HG02759 (cell line): ENCODE measurements at regions not wholly inside any gene's neighbourhood (a gene's known extent, or its start where the extent isn't known, plus 50 kb on each side); places are given as distances from the start of the nearest gene placed in this dataset.
"Not testable (repeated sequence)": the region's sequence is repeated elsewhere in the genome, so short reads cannot be mapped to it uniquely, and the experiment has no call there.

Experiments used
- ATAC-seq: cut with Tn5 transposase; IDR thresholded peaks from one replicate; pipeline ENCODE4 v1.9.1; 2021; ENCODE audit warnings: mild to moderate bottlenecking, moderate library complexity; ENCODE audit not compliant: unreplicated experiment

DNA sequence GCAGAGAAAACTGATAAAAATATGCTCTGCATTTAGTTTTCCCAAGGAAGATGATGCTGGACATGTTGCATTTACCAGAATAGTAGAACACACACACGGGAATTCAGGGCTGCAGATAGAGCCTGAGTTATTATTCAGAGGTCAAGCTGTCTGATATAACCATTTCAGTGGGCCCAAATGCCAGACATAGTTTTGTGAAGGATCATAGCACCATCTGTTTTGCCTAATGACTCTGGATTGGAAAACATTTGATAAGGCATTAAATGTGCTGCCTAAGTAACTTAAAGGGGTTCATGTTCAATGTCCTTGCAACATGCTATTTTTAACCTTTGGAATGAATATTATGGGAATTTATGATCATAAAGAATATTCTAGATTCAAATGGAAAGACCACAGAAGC, 666.2 kb downstream of the PRIM2 start:
- not testable (repeated sequence) for ATAC-seq

DNA sequence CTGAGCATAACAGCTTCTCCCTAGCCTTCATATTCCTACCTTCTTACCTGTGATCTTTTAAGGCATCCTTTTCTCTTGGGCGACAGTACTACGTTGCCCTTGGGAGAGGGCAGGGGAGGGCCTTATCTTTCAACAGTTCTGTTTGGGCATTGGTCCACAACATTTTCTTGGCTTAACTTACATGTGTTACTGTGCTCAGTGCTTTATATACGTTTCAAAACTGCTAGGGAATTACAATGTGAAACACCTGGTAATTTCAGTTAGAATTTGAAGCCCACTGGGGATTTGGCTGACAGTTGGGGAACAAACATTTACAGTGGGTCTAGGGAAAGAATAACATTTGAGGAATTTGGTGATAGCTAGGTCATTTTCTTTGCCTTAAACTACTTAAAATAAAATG, 667.1 kb downstream of the PRIM2 start:
- not testable (repeated sequence) for ATAC-seq

DNA sequence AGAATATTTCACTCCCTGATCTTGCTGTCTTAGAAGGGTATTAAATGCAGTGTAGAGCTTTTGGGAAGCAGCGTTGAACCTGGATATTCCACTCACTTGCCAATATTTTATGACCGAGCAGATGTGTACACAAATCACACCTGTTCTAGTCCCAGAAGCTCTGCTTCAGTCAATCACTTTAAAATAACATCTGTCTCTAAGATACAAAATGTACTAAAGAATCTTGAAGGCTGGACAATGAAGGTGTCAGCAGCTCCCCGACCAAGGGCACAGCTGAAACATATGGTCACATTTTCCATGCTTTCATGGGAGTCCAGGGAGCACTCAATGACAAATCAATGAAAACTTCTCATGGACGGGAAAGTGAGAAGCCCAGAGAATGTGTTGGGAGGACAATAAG, 668.3 kb downstream of the PRIM2 start:
- ATAC-seq, result not testable (repeated sequence)

DNA sequence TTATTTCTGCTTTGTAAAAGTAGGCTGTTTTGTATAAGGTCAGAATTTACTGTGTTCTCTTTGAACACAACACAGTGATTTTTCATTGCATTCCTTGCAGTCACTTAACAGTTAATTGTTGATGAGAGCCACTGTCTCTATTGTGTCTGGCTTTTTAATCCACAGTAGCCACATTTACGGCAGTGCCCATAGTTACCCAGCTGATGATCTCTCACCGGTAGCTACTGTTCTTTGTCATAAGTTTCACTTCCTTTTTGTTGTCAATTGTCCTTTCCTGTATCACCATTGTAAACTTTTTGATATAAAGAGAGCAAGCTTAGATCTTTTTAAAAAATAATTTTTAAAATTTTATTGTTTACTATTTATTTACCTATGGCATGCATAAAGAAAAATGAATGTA, 669.2 kb downstream of the PRIM2 start:
- peak; percentile 99 for ATAC-seq

DNA sequence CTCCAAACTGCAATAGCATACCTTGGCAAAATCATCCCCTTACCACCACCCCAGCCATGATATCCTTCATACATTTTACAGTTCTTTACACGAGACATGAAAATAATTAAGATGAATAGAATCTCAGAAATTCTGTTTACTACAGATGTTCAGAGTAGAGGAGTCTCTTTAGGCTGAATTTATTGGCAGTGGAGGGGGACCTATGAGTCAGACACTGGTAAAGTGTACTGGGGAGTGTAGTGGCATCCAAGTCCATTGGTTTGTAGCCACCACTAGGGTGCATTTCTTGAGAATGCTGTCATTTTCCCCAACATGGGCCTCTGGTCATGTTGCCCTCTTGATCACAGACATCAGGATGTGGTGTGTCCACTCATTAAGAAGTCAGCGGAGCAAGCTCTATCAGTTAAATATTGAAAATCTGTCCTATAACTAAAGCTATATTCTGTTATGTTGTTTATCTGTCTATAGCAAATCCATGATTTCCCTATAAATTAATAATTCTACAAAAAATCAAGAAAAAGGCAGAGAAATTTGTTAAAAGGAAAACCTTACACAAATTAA, 672.2 kb downstream of the PRIM2 start:
- not testable (repeated sequence) for ATAC-seq

DNA sequence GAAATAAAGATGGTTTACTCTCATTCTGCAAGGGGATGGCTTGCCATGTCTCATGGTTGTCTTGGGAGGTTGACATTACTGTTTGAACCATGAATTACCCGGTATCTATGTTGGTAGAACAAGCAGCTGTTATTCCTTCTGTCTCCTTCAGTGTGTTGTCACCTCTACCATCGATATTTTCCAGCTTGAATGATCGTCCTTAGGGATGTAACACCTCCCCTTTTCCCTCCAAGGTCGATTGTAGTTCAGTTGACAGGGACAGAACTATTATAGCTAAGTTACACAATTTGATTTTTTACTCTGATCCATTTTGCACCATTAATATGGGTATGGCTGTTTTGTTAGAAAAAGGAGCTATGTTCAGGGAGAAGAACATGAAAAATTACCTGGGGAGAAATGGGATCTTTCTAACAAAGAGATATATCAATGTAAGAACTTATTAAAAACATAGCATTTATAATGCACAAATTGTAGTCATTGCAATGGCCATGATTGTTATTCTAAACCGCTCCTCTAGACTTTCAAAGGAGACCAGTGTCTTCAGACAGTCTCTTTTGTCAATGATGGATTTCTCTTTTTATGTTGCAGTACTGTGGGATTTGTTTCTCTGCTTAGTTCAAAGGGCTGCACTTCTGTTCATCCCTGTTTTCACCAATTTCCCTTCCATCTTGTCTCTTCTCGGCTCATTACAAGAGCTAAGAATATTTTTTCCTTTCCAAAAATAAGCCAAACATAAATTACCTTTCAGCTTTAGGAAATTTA, 681.6 kb downstream of the PRIM2 start:
- not testable (repeated sequence) for ATAC-seq

DNA sequence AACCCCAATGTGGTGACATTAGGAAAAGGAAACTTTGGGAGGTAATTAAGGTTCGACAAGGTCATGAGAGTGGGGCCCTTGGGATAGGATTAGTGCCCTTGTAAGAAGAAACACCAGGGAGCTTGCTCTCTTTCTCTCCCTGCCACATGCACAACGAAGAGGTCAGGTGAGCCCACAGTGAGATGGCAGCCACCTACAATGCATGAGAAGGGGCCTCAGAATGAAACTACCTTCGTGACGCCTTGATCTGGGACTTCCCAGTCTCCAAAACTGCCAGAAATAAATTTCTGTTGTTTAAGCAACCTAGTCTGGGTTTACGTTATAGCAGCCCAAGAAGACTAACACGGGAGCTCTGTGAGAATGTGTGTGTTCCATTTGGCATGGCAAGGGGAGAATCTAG, 682.8 kb downstream of the PRIM2 start:
- ATAC-seq, result not testable (repeated sequence)

DNA sequence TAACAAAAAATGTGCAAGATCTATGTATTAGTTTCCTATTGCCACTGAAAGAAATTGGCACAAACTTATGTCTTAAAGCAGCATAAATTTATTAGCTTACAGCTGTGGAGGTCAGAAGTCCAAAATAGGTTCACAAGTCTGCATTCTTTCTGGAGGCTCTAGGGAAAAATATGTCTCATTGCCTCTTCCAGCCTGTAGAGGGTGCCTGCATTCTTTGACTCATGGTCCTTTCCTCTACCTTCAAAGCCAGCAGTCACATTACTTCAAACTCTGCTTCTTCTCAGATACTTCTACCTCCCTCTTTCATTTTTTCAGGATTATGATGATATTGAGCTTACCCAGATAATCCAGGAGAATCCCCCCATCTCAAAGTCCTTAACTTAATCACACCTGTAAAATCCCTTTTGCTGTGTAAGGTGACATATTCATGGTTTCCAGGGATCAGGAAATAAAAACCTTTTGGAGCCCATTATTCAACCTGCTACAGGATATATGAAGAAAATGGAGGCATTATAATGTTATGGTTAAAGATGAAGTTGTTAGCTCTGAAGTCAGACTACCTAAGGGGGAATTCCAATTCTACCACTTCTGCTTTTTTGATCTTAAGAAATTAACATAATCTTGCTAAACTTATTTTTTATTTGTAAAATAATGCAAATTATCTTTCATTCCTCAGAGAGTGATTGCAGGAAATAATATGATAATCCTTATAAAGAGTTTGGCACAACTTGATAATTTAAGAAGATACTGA, 686.2 kb downstream of the PRIM2 start:
- ATAC-seq, result peak; percentile 66

DNA sequence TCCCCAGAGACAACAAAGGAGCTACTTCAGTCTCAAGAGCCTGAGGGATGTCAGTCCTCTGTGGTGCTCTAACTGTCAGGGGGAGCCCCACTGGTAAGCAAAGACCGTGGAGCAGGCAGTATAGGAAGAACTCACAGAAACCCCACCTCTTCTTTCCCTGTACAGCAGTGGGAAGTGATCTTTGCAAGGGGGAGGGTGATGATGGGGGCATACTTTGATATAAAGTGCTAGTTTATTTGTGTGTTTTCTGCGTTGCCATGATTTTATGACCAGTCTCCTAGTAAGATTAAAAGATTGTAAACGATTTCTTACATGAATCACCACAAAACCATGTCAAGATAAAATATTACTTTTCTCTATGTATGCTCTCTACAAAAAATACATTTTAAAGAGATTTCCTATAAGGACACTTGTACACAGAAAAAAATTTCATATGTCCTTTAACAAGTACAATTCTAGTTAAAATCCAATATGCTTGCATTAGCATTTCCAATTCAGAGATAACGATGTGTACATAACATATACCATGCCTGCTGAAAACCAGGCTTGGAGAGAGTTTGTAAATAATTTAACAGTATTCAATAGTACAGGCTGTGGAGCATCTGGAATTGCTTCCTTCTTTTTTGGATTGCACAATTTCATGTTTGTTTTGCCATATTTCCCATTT, 690.0 kb downstream of the PRIM2 start:
- ATAC-seq, result not testable (repeated sequence)

DNA sequence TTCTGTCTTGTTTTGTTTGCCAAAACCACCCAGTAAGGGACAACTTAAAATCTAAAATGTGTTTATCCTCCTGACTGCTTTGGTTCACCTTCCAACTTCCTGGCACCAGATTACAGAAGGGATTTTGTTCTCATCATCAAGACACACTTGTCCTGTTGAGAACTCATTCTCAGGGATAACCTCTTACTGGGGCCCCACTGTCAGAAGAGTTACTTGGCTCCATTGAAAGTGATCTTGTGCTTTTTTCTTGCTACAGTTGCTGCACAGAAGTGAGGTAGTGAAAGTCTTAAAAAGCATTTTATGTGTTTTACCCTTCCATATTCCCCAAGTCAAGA, 690.5 kb downstream of the PRIM2 start:
- not testable (repeated sequence) for ATAC-seq

DNA sequence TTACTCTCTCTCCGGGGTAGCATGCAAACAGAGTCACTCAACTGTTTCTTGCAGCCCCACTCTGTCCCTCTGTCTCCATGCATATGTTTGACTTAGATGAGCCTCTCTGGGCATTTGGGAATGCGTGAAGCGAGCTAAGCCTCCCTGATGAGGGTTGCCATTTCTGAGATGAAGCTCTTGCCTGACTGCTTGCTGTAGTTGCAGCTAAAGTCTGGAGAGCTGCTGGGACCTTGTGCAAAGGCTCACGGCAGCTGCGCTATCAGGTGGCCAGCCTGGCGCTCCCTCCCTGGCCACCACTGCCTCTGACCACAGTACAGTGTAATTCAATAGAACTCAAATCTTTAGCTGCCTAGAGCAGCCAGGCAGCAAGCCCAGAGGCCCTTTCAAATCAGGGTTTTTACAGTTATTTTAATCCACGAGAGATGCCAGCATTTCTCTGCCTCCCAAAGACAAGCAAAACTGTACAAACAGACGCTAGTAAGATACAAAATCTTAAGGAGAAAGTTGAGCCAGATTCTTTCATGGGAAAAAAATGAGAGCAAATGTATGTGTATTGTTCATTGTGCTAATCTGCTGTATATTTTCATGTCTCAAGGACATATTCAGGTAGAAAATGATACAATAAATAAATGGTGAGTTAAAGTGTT, 694.6 kb downstream of the PRIM2 start:
- ATAC-seq, result not testable (repeated sequence)

DNA sequence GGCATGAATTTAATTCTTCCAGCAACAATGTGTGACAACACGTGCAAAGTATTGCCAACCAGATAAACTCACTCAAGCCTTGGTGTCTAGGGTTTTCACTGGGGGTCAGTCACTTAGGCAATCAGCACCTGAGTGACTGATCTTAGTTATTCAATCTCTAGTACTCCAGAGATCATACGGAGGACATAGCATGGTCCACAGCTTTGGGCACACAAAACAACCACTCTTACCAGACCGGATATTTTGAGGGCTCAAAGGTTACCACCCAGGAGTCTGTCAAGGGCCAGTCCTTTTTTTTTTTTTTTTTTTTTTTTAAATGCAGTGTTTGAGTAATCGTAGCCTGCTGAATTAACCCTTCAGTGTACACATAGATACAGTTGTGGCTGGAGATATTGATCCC, 699.2 kb downstream of the PRIM2 start:
- not testable (repeated sequence) for ATAC-seq

DNA sequence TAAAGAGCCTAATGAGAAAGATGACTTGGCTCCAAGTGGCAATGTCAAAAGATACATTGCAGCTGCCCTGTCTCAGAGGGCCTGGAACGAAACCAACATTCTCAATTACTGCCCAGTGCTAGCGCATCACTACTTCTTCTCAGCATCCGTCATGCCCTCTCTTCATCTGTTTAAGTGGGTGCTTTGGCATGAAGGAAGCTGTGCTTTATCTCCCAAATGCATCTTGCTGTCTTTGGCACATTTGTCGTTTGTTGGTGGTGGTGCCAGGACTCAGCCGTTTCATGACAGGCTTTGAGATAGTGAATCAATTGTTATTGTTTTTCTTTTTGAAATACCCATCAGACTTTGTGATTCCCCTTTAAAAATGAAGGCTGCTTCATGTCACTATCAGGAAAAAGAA, 710.8 kb downstream of the PRIM2 start:
- ATAC-seq, result not testable (repeated sequence)

DNA sequence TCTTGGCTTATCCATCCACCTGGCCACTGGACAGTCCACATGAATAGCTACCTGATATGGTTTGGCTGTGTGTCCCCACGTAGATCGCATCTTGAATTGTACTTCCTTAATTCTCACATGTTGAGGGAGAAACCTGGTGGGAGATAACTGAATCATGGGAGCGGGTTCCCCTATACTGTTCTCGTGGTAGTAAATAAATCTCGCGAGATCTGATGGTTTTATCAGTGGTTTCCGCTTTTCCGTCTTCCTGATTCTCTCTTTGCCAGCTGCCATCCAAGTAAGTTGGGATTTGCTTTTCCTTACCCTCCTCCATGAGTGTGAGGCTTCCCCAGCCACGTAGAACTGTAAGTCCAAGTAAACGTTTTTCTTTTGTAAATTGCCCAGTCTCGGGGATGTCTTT, 720.8 kb downstream of the PRIM2 start:
- not testable (repeated sequence) for ATAC-seq

DNA sequence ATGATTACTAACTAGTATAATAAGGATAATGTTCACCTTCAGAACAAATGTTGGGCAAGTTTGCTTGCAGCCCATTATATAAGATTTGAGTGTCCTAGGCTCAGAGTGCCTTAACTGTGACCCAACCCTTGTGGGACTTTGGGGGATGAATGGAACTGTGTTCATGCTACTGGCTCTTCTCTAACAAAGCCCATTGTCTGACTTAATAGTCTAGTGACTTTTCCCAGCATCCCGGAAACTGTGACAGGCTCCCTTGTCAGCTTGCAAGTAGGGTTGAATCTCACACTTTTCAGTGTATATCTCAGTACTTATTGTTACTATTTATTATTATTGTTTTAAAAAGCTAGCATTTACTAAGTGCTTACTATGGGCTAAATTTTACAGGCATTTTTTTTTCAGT, 729.2 kb downstream of the PRIM2 start:
- ATAC-seq, result not testable (repeated sequence)

DNA sequence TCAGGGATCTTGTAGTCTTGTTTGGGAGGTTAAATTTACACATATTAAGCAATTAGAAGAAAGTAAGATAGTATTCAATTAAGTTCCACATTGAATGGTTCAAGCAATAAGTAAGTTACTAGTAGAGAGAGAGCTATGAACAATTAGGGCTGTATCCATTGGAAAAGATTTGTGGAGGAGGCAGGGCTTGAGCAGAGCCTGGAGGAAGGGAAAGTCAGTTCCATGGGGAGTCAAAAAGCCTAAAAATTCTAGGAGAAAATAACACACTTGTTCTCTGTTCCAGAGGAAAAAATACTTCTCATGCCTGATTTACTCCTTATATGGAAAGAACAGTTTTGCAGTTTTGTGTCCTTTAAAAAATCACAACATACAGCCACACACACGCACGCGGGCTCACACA, 730.0 kb downstream of the PRIM2 start:
- not testable (repeated sequence) for ATAC-seq

DNA sequence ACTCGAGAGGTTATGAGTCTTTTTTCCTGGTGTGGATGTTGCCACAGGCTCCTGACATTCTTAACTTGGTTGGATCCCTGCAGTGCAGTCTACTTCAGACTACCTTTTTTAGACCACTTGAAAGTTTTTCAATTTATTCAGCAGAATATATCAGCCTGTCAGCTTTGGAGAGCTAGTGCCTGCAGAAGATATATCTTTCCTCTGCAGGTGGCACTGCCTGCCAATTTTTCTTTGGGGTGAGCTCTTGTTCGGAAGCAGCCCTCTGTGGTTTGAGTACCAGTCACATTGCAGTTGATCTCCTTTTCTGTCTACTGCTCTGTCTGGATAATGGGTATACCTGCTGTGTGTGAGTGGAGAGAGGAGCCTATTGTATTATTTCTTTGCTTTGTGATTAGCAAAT, 730.4 kb downstream of the PRIM2 start:
- not testable (repeated sequence) for ATAC-seq

DNA sequence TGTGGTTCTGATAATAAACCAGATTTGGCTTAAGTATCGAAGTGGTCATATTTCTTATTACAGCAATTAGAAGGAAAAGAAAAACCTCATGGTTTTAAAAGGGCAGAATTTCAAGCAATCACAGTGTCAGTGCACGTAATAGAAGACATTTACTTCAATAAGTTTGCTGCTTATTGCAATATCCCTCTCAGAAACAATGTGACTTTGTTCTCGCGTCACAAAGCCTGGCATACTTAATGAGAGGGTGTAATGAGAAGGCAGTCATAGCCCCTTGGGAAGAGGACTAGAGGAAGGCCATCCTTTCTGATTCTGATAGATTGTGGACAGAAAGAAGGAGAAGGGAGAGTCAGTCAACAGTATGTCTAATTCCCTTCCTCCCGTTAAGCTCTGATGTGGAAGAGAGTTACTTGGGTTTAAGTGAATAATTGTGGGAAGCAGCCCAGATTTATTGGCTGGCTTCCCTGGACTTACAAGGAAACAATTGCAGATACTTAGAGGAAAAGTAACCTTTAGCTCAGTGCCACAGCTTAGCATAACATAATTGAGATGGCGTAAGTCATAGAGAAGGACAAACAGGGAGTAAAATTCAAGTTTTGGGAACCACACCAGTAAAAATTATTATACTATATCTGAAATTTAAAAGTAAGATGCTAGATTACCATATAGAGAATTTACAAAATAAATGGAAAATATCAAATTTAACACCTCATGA, 738.2 kb downstream of the PRIM2 start:
- not testable (repeated sequence) for ATAC-seq

DNA sequence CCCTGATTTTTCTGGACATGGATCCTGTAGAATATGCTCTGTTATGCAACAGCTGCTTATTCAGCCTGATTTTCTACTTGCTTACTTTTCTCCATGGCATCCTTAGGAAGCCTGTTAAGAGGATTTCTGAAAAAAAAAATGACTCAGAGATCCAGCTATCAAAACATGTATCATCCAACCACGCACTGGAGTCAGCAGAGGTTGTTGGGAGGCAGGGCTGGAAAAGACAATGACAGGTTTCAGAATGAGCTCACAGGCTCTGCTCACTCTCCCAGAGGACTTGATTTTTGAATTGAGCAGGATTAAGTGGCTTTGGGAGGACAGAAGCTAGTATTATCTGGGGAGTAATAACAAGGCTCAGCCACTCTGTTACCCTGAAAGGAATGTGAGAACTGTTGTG, 742.3 kb downstream of the PRIM2 start:
- not testable (repeated sequence) for ATAC-seq

DNA sequence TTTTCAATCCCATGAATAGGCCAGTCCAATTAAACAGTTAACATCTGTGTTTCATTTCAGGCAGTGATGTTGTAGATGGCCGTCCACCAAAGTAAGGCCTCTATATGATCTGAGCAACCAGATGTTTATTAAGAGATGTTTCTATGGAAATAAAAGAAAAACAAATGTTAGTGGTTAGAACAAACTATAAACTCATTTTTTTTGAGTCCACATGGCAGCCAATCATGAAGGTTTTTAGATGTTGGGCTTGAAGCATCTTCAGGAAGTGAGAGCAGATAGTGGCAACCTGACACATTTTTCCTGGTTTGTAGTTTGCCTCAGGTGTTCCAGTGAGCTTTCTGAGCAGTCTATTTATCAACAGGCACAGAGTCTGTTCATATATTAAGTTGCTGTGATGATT, 746.1 kb downstream of the PRIM2 start:
- ATAC-seq, result not testable (repeated sequence)
